ENCODE measurements at regions not wholly inside any gene's neighbourhood (a gene's known extent, or its start where the extent isn't known, plus 50 kb on each side); places are given as distances from the start of the nearest gene placed in this dataset.

- intact Hi-C loops (cut with DNase I; ENCODE audit: low total_unique reads): loop anchor here (5.0 kb wide), 2 partner anchors 909 to 1009 kb away; no protein-coding TSS in a partner anchor
- Histone ChIP-seq H3K9me3 (no peaks in the 10 kb centered on the region), H3K4me1 (peaks cover 0 to 43% (median 6%) of the 10 kb centered on the region in 4 donors), H3K36me3 (no peaks in the 10 kb centered on the region), H3K27me3 (no peaks in the 10 kb centered on the region), H3K27ac (peak overlapping the region in 2 of 5 donors; percentile 46 to 55), H3K4me3 (no peak overlapping the region)
- DNase-seq: no peak
- TF ChIP-seq POLR2A (IDR thresholded peaks at IDR 0.05) (no peak), POLR2AphosphoS5 (IDR thresholded peaks at IDR 0.05) (peak in 1 of 3 donors; percentile 53)
- 74 to 80% (median 77%) methylated on average over 17 of the region's 17 CpGs for WGBS, 5 donors
These were observed 276.6 kb downstream of the UACA start for GRCh38 chr15:70486451-70487386.

- Histone ChIP-seq H3K27ac (peak overlapping the region in 2 of 5 donors; percentile 46 to 55), H3K4me1 (peaks cover 0 to 36% (median 4%) of the 10 kb centered on the region in 4 donors), H3K36me3 (no peaks in the 10 kb centered on the region), H3K27me3 (no peaks in the 10 kb centered on the region), H3K9me3 (no peaks in the 10 kb centered on the region), H3K4me3 (no peak overlapping the region)
- intact Hi-C loops (cut with DNase I; ENCODE audit: low total_unique reads): loop anchor here (5.0 kb wide), 2 partner anchors 909 to 1009 kb away; no protein-coding TSS in a partner anchor
- DNase-seq: no peak
- 88 to 96% (median 94%) methylated on average over 2 of the region's 2 CpGs for WGBS, 5 donors
- TF ChIP-seq POLR2AphosphoS5 (IDR thresholded peaks at IDR 0.05) (no peak), POLR2A (IDR thresholded peaks at IDR 0.05) (no peak), EP300 (IDR thresholded peaks at IDR 0.05) (no peak)
- TF ChIP-seq, protein P1, sequence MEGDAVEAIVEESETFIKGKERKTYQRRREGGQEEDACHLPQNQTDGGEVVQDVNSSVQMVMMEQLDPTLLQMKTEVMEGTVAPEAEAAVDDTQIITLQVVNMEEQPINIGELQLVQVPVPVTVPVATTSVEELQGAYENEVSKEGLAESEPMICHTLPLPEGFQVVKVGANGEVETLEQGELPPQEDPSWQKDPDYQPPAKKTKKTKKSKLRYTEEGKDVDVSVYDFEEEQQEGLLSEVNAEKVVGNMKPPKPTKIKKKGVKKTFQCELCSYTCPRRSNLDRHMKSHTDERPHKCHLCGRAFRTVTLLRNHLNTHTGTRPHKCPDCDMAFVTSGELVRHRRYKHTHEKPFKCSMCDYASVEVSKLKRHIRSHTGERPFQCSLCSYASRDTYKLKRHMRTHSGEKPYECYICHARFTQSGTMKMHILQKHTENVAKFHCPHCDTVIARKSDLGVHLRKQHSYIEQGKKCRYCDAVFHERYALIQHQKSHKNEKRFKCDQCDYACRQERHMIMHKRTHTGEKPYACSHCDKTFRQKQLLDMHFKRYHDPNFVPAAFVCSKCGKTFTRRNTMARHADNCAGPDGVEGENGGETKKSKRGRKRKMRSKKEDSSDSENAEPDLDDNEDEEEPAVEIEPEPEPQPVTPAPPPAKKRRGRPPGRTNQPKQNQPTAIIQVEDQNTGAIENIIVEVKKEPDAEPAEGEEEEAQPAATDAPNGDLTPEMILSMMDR (IDR thresholded peaks at IDR 0.05): no peak
These were observed 277.3 kb downstream of the UACA start for GRCh38 chr15:70486012-70486411.

GRCh38 chr15:70484993-70485392 is 278.4 kb downstream of the UACA start:
- TF ChIP-seq POLR2A (IDR thresholded peaks at IDR 0.05) (no peak), EP300 (IDR thresholded peaks at IDR 0.05) (no peak), POLR2AphosphoS5 (IDR thresholded peaks at IDR 0.05) (no peak)
- TF ChIP-seq, protein P1 (IDR thresholded peaks at IDR 0.05): no peak
- no peak for DNase-seq
- H3K9me3 ChIP-seq: no peaks in the 10 kb centered on the region

GRCh38 chr15:70483513-70483912 is 279.8 kb downstream of the UACA start:
- no peak for TF ChIP-seq EP300 (IDR thresholded peaks at IDR 0.05)
- no peak for TF ChIP-seq POLR2AphosphoS5 (IDR thresholded peaks at IDR 0.05)
- TF ChIP-seq, protein P1 (IDR thresholded peaks at IDR 0.05): no peak
- H3K4me1 ChIP-seq: peaks cover 0 to 51% (median 5%) of the 10 kb centered on the region in 4 donors
- H3K9me3 ChIP-seq: no peaks in the 10 kb centered on the region
- WGBS, 5 donors: 81 to 94% (median 83%) methylated on average over 2 of the region's 2 CpGs
- H3K27ac ChIP-seq: no peak overlapping the region
- H3K27me3 ChIP-seq: no peaks in the 10 kb centered on the region
- no peaks in the 10 kb centered on the region for H3K36me3 ChIP-seq
- H3K4me3 ChIP-seq: no peak overlapping the region
- intact Hi-C loops (cut with DNase I; ENCODE audit: low total_unique reads): no loop called here
- no peak for DNase-seq

More at GRCh38 chr15:70484993-70485392, 278.4 kb downstream of the UACA start:
- intact Hi-C loops (cut with DNase I; ENCODE audit: low total_unique reads): loop anchor here (5.0 kb wide), 2 partner anchors 908 to 1008 kb away; no protein-coding TSS in a partner anchor
- H3K36me3 ChIP-seq: no peaks in the 10 kb centered on the region
- 0 to 48% (median 37%) methylated on average over 1 of the region's 1 CpG for WGBS, 5 donors
- no peak overlapping the region for H3K27ac ChIP-seq
- peaks cover 0 to 36% (median 4%) of the 10 kb centered on the region in 4 donors for H3K4me1 ChIP-seq
- no peaks in the 10 kb centered on the region for H3K27me3 ChIP-seq
- no peak overlapping the region for H3K4me3 ChIP-seq

All from stomach (tissue), 8 donors.